GM19397 (cell line): ENCODE measurements at regions not wholly inside any gene's neighbourhood (a gene's known extent, or its start where the extent isn't known, plus 50 kb on each side); places are given as distances from the start of the nearest gene placed in this dataset.
"Not testable (repeated sequence)": the region's sequence is repeated elsewhere in the genome, so short reads cannot be mapped to it uniquely, and the experiment has no call there.

Experiments
- ATAC-seq: cut with Tn5 transposase; IDR thresholded peaks from one replicate; pipeline ENCODE4 v1.9.1; 2021; ENCODE audit warnings: mild to moderate bottlenecking, moderate library complexity; ENCODE audit not compliant: unreplicated experiment

DNA sequence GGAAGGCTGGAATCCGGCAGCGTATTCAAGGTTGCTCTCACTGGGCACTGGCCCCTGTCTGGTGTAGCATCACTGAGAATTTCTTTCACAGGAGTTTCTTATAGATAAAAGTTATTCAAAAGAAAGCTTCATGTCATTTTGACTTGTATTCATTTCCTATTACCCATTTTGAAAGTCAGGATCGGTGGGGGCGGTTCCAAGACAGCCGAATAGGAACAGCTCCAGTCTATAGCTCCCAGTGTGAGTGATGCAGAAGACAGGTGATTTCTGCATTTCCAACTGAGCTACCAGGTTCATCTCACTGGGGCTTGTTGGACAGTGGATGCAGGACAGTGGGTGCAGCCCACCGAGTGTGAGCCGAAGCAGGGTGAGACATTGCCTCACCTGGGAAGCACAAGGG is 51.5 kb upstream of the CDC42EP3 start:
- not testable (repeated sequence) for ATAC-seq

DNA sequence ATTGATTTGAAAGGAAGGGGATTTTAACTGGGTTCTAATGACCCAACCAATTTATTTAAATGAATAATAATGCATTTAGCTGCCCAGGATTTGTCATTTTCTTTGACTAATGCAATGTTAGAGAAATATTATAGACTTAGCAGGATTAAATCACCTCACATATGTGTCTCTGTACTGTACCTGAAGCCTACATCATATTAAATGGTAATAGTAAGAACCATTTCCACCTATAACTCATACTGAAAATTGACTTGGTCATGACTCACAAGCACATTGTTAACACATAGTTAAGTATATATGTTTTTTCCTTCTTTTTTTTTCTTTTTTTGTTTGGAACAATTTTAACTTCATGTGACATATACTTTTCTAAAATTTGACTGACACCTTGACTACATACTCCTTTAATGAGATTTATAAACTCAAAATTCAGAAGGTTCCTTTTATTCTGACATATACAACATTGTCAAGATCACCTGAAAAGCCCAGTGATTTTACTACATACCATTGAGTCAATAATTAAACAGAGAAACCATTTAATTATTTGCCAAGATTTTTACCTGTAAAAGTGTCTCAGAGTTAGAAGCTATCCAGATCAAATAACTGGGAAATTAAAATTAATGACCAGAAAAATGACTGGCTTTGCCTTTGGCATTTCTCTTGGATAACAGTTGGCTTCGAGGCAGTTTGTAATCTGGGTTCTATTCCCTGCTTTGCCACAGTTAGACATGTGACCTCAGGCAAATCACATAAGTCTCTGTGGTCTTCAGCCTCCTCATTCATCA is 58.8 kb upstream of the CDC42EP3 start:
- ATAC-seq, result no peak

DNA sequence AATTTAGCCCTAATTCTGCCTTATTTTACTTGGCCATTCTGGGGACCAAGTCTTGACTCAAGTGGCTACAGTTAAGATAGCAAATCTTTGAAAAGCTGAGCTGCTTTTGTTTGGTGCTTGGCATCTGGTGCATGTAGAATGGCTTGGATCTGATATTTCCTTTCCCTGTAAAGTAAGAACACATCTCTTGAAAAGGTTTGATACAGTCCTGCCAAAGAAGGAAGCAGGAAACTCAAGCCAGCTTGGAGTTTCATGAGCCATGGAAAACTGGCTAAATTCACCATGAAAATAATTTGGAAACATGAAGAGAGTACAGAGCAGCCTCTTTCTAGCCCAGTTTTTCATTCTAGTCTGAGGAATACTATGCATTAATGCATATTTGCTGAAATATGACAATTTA is 61.0 kb upstream of the CDC42EP3 start:
- ATAC-seq, result not testable (repeated sequence)

DNA sequence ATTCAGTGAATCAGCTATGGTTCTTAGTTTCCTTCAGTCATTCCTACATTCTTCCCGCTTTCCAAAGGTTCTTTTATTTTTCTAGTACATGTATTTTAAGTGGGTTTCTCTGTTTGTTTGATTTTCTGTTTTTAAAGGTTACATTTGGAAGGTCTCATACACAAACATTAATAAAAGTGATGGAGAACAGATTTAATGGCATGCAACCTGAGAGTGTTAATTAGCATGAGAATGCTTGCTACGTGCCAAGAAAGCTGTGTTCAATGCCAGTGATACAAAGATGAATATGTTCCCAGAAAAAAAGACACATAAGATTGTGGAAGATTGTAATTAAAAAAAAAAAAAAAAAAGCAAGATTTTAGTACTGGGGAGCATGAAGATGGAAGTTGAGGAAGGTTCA is 61.8 kb upstream of the CDC42EP3 start:
- ATAC-seq, result no peak

DNA sequence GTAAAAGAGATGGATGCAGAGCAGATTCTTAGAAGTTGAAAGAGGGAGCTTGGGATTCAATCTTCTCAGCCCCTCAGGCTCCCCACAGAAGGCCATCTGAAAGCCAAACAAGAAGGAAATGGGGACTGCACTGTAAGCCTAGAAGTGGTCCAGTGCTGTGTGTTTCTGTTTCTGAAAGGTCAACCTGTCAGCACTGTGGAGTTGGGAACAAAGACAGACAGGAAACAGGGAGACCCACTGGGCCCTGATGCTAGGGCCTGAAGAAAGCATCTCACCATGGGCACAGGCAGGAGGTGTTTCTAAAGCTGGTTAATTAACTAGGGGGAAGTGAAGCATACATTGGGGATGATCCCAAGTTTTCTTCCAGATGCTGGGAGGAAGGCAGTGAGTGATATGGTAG is 62.5 kb upstream of the CDC42EP3 start:
- ATAC-seq, result not testable (repeated sequence)

DNA sequence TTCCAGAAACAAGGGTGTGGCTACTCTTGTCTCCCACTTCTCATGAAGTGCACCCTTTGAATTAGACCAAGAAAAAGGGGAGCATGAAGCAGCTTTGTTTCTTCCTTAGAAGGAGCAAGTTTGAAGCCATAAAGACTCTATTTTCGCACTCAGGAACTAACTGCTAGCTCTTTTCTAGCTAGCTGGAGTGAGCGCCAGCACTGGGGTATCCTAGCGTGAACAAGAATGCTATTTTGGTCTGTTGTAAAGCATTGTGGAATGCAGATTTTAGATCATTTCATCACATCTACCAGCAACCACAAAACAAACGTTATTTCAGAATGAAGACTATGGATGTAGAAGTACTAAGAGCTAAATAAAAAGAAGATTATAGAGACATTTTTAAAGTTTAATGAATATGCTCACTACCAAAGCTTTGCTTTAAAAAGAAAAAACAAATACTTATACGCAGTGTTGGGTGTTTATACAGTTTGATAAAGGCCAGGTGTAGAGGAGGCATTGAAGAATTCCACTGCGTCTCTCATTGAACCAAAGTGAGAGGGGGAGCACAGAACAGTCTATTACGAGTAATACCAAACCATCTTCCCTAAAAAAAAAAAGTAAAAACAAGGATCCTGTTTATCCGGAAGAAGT is 63.6 kb upstream of the CDC42EP3 start:
- ATAC-seq, result not testable (repeated sequence)

DNA sequence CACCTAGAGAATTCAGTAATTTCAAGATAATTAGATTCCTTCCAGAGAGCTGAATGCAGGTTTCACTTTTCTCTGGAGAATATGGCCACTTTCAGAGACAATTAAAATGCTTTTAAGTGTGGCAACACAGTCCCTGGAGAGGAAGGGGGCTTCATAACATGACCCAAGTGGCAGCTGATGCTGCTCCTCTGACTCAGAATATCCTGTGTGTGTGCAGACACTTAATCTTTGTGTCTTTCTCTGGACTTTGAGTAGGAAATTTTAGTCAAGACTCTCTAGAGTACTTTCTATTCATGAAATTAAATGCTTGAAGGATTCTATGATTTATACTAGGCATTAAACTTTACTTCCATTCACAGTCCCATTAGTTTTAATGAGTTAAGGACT is 64.1 kb upstream of the CDC42EP3 start:
- not testable (repeated sequence) for ATAC-seq

DNA sequence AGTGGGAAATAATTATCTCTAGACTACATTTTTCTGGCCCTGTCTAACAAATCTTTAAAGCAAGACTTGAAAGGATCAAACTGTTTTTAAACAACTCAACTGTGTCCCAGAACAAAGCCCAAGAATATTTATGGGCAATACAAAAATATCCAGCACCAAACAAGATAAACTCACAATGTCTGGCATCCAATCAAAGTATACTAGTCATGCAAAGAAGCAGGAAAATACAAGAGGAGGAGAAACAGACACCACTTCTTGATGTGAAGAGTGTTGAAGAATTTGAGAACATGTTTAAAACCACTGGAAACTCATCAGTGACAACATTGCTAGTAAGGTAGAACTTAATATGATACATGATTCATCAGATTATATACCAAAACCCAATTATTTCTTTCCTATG is 66.1 kb upstream of the CDC42EP3 start:
- ATAC-seq, result no peak

DNA sequence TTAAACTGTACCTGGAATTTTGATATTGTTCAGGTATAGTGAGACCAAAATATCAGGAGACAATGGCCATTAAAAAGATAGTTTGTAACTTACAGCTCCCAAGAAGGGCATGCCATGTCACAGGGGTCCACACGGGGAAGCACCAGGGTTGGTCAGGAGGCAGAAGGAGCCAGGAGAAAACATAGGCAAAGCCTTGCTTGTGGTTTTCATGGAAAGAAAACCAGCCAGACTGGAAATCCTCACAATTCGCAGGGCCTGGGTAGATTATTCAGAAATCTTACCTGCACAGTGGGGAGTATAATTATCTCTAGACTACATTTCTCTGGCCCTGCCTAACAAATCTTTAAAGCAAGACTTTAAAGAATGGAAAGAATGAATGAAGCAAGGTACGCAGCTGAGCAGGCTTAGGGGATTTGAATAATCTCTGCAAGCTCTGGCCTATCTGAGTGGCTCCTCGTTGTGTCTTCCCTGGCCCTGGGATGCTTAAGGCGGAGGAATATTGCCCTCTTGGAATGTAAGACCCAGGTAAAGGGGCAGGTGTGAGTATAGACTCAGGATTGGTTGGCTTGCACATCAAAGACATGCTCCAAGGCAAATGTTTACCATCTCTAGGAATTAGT is 66.9 kb upstream of the CDC42EP3 start:
- ATAC-seq, result no peak

DNA sequence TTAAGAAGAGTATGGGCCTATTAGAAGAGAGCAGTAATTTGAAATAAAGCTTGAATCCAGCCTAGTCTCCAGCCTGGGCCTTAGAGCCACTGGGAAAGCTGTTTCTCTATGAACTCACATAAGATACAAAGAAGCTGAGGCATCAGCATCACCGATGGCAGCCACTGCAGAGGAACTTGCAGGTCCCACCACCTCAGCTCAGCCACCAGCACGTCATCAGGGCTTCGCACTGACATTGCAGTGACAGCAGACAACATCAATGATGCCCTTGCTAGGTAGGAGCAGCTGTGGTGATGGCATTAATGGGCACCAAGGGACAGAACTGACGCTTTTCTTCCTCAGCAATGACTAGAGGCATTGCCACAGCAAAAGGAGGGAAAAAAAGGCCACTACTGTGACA is 67.7 kb upstream of the CDC42EP3 start:
- no peak for ATAC-seq

DNA sequence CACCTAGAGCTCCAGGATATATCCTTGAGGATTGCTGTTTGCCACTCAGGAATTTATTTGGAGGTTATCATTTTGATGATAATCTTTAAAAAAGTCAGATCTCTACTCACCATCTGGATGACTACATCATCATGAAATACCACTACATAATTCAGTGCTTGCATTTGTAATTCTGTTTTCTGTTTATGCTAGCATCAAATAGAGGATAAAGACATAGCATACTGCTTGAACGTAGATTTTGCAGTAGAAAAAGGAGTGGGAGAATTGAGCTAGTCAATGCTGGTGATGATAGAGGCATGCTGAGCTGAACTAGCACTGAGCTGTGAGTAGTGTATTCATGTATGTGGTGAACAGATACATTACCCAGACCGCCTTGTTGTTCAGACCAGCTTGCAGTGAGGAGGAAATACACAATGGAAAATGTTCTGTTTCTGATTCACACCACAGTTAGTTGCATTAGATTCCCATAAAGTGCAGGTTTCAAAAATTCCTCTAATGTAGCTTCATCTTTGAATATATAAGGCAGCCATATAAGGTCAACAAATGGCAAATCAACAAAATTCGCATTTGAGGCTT is 68.8 kb upstream of the CDC42EP3 start:
- ATAC-seq, result no peak

DNA sequence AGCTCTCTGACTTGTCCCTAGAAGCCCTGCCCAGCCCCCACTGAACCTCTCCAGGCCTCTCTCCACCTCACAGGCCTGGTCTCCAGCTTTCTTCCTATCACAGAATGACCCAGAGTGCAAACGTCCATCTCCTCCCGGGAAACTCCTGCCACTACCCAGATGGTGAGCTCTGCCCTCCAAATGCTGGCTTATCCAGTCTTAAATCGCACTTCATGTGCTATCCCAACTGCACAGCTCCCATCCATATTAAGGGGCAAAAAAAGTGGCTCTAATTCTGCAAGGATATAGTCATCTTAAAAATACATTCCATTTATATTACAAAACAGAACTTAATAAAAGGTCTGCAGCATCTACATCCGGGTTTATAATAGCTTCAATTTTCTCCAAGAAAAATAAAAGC is 70.8 kb upstream of the CDC42EP3 start:
- ATAC-seq, result no peak

DNA sequence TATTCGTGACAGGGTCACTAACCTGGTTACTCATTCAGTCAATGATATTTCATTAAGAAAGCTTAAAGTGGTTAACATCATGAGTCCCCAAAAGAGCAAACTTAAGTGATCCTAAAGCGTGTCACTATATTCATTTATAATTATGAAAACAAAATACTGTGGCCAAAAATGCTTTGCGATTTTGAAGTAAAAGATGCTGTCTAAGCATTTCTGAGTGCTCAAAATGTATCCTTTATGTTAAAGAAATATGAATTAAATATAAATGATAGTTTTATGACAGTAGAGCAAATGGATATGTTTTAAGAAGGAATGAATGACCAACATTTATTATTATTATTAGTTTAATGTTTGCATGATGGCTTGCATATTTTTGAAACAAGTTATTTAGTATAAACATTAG is 72.6 kb upstream of the CDC42EP3 start:
- no peak for ATAC-seq

DNA sequence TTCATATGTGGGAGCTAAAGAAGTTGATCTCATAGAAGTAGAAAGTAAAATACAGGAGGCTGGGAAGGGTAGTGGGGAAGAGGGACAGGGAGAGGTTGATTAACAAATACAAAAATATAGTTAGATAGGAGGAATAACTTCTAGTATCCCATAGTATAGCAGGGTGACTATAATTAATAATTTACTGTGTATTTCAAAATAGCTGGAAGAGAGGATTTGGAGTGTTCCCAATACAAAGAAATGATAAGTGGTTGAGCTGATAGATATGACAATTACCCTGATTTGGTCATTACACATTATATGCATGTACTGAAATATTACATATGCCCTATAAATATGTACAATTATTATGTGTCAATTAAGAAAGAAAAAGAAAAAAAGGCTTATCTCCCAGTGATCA is 73.5 kb upstream of the CDC42EP3 start:
- ATAC-seq, result not testable (repeated sequence)

DNA sequence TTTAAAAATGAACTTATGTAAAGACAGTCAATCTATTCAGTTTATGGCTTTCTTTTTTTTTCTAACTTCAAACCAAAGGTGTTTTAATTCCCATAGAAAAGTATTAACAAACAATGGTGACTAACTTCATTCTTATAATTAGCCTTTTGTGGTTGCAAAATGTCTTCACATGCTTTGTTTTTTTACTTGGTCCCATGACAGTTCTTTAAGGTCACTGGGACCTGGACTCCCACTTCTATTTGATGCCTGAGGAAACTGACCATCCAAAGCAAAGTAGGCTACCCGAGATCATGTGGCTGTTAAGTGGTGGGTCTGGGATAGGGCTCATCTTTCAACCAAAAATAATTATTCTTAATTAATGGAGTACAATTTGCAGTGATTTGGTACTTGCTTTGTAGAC is 74.6 kb upstream of the CDC42EP3 start:
- not testable (repeated sequence) for ATAC-seq

DNA sequence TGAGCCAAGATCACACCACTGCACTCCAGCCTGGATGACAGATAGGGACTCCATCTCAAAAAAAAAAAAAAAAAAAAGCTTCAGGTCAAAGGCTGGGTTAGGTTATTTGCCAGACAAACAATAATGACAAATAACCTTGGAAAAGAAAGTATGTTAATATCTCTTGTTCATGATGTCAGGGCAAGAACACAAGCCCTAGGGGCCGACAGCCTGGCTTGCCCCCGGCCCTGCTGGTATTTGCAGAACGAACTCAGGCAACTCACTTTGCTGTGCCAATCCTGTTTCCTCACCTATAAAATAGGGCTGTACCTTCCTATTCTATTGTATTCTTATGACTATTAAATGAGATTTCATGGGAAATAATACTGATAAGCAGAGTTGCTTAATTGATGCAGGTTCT is 75.4 kb upstream of the CDC42EP3 start:
- no peak for ATAC-seq

DNA sequence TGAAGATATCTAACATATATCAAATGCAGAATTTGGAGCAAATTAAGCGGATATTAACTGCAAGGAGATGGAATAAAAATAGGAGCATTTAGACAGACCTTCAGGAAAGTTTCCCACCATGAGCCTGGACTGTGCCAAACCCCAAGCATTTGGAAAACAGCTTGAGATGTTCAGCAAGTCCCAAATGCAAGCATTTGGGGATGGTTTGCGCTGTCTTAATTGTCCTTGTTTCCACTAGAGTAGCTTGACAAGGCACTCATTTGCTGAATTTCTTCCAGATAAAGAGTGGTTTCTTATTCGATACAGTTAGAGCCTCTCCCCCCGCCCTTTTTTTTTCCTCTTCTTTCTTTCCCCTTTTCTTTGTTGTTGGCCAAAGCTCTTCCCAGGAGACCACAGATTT is 77.1 kb upstream of the CDC42EP3 start:
- no peak for ATAC-seq

DNA sequence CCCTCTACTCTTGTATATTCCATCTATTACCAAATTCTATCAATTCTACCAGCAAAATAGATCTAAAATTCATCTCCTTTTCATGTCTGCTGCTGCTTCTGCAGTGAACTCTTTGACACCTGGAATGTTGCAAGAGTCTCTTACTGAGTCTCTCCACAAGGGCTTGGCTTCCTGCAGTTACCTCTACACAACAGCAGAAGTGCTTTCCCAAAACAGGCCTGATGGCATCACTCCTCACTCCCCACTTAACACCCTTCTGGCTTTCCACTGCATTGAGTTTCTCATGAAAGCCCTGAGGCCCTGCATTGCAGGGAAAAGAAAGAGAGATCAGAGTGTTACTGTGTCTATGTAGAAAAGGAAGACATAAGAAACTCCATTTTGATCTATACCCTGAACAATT is 78.8 kb upstream of the CDC42EP3 start:
- ATAC-seq, result not testable (repeated sequence)

DNA sequence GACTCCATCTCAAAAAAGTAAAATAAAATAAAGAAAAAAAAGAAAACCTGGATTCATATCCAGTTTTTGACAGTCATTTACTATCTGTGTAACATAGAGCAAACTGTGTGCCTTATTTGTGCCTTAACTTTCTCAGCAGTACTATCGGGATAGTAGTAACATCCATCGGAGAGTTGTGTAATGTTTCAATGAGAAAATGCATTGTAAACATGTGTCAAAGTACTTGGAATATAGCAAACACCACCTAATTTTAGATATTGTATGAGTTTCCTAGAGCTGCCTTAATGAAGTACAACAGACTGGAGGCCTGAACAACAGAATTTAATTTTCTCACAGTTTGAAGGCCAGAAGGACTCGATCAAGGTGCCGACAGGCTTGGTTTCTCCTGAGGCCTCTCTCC is 81.3 kb upstream of the CDC42EP3 start:
- no peak for ATAC-seq

DNA sequence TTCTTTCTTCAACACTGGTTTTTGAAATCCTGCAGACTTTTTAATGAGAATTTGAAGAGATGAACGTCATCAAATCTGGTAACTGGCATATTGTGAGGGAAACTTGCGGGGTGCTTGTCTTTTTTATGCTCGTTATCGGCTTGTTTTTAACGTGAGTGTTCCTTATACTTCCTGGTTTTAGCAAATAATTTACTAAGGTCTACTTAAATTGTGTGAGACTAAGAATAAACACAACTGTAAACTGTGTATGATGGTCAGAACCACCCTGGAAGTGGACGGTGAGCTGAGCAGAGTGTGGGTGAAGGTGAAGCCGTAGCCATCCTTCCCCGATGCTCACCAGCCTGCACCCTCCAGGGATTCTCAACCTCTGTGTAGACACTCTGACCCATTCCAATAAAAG is 82.3 kb upstream of the CDC42EP3 start:
- no peak for ATAC-seq

DNA sequence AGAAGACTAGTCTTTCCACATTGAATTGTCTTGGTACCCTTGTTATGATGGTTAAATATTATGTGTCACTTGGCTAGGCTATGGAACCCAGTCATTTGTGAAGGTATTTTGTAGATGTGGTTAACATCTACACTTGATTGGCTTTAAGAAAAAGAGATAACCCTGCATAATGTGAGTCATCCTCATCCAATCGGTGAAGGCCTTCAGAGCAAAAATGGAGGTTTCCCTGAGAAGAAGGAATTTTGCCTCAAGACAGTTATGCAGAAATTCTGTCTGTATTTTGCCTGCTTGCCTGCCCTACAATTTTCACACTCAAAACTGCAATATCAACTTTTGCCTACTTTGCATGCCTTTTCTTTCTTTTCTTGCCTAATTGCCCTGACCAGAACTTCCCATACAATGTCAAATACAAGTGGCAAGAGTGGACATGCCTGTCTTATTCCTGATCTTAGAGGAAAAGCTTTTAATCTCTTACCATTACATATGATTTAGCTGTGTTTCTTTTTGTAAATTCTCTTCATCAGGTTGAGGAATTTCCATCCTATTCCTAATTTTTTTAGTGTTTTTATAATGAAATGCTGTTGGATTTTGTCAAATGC is 84.6 kb upstream of the CDC42EP3 start:
- ATAC-seq, result not testable (repeated sequence)
